NCI-H2196 treated with DMSO at 0.1 percent for 48 hours (cell line): ENCODE measurements at regions not wholly inside any gene's neighbourhood (a gene's known extent, or its start where the extent isn't known, plus 50 kb on each side); places are given as distances from the start of the nearest gene placed in this dataset.

Experiments
- DNase-seq: peaks from one replicate; lab custom pipeline; 2025; ENCODE audit not compliant: unreplicated experiment; lab: John Stamatoyannopoulos, UW

DNA sequence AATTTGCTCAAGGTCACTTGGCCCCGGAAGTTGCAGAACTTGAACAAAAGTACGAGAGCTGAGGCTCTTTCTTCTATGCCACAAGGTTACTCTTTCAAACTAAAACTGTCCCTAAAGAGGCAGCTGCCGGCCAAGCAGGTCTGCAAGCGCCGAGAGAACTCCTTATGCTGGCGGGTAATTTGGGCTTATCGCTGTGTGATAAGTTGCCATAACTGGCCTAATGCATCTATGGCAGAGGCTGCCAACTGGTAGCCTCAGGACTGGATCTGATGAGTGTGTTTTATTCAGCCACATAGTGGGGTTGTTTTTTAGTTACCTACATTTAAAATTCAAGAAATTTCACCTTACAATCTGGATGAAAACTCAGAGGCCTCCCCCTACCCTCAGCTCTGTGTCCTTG lies 68.1 kb upstream of the SPOCK1 start:
- no peak for DNase-seq

DNA sequence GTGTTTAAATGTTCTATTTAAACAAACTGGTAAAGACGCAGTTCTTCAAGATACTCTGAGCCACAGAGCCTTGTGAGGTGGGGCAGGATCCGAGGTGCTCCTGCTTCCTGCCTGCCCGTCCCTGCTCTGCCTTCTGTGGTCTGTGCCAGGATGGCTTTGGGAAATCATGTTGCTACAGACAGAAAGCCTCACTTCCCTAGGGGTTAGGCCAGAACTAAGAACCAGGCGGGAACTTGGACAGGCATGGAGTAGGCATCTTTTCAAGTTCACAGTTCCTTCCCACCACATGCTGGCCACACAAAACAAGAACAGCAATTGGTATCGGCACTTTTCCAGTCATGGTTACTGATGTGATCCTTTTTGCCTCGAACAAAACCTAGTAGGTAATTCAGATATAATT lies 67.7 kb upstream of the SPOCK1 start:
- DNase-seq, result no peak

DNA sequence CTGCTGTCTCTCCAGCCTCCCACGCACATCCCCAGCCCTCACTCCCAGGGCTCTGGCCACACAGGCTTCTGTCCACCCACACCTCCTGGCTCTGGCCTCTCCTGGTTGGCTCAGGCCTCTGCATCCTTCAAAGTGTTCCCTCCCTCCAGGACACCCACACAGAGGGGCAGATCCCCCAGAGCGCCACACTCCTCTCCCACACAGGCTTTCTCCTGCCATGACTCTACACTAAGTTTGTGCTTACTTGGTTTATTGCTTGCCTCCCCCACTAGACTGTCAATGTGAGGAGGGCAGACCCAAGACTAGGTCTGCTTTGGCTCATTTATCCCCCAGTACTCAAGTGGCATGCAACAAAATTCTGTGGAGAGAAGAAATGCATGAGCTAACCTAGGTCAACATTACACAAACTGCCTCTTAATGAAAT lies 67.0 kb upstream of the SPOCK1 start:
- no peak for DNase-seq

DNA sequence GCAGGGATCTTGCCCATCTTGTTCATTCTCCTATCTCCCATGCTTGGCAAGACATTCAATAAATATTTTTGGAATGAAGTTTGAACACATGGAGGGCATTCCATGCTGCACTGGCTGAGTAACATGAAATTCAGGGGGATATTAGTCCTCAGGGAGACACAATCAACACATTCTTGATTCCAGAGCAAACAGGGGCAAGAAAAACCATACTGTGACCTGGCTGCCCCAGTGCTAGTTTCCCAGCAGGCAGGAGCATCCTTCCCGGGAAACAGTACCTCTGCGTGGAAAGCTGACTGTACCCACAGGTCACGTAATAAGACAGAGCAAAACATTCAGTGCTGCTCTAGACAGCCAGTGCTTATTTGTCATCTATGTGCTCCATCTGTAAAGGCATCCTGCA lies 66.3 kb upstream of the SPOCK1 start:
- no peak for DNase-seq

DNA sequence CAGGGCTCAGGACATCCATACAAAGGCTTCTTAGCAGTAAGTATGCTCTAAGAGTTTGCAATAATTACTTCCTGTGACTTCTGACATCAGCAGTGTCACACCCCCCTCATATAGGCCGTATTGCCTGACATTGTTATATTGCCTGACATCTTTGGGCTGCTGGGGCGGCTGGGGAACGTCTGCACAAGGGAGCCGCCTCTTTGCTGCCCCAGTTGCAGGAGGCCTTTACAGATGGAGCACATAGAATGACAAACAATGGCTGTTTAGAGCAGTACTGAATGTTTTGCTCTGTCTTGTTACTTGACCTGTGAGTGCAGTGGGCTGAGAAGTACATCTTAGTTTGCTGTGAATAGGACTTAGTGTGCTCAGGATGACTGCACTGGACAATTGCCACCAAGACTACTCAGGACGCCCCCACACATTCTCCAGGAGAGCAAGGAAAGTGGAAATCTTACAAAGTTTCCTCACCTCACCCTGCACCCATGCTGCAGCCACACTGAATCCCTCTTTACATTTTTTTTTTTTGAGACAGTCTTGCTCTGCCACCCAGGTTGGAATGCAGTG lies 65.4 kb upstream of the SPOCK1 start:
- DNase-seq, result no peak

DNA sequence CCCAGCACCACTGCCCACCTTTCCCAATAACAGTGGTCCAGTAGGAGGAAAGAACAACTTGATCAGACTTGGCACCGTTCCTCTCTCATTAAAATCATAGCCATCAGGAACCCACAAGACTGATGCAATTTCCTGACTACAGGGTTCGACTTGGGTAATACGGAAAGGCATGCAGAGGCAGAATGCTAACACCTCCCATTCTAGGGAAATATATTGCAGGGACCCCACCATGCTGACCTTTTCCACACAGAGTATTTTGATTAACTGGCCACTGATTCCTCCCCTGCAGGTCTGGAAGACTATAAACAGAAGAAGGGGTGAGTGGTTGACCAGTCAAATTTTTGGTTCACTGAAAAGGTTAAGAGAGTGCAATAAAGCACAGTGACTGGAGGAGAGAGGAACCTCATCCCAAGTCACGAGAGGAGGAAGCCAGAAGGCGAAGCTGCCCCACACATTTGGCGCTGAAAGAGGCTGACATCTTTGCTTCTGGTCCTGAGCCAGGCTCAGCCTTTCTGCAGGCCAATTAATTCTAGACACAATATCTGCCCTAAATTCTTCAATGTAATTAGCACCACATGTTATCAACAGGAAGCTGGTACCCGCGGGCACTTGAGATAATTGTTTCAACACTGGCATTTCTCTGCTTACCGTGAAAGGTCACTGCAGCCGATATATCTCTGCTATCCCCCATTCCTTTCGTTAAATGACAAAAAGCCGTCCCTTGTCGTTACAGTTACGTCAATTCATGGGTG lies 64.7 kb upstream of the SPOCK1 start:
- peak; percentile 25 for DNase-seq

DNA sequence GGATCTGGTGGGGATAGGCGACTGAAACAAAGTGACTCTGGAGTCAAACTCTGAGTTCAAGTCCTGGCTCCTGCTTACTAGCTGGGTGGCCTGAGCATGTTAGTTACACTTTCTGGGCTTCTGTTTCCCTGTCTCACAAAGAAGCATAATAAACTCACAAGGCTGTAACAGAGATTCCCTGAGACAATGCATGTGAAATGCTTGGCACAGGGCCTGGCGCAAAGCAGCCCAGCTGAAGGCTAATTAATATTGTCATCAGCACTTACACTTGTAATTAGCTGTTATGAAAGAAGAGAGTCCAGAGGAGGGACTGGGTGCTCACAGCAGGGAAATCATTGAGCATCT lies 64.1 kb upstream of the SPOCK1 start:
- DNase-seq, result peak; percentile 34

DNA sequence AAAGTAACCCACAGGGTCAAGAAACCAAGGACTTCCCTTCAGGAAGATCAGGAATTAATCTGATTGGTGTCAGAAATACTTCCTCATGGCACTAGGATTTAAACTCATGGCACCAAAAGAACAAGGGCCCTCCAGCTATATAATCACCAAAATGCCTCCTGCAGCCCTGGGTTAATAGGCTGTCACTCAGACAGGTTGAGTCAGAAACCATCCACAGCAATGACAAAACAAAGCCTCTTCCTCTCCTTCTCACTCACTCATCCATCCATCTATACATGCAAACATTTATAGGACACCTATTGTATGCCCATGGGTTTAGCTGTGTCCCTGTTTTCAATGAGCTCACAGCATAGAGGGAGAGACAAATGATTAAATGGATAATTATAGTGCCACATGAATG lies 62.5 kb upstream of the SPOCK1 start:
- no peak for DNase-seq

DNA sequence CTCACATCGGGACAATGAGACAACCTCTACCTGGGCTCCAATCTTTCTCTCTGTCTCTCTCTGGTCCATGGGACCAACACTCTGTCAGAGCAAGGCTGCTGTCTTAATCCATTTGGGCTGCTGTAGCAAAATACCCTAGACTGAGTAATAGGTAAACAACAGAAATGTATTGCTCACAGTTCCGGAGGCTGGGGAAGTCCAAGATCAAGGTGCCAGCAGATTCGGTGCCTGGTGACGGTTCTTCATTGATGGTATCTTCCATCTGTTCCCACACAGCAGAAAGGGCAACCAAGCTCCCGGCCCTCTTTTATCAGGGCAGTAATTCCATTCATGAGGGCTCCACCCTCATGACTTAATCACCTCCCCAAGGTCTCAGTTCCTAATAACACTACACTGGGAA lies 61.3 kb upstream of the SPOCK1 start:
- DNase-seq, result no peak
